Stimulated activated CD4-positive, alpha-beta T cell treated with anti-CD3 and anti-CD28 coated beads, TNF-alpha, amount 100 ng/mL, for 24 hours (primary cell): ENCODE measurements at regions not wholly inside any gene's neighbourhood (a gene's known extent, or its start where the extent isn't known, plus 50 kb on each side); places are given as distances from the start of the nearest gene placed in this dataset.
"Not testable (repeated sequence)": the region's sequence is repeated elsewhere in the genome, so short reads cannot be mapped to it uniquely, and the experiment has no call there.

Experiments used
- DNase-seq, 3 experiments: peaks; one replicate each; pipeline ENCODE4 v3.0.0-alpha.2; 2020; ENCODE audit warnings: low read depth in 3 of 3

DNA sequence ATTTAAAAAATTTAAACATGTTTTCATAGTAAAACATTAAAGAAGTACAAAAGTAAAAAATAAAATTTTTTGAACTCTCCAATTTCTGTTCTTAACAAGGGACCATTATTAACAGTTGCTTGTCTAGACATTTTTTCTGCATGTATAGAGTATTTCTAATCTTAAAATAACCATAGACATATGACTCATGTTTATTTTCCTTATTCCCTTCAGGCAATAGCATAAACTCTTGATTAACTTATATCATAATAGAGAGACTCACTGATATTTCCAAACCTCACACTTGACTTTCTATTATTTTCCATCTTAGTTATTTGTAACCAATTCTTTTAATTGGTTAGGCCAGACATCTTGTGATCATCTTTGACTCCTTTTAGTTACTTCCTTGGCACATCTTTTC lies 325.6 kb upstream of the SOX14 start:
- DNase-seq = no peak

DNA sequence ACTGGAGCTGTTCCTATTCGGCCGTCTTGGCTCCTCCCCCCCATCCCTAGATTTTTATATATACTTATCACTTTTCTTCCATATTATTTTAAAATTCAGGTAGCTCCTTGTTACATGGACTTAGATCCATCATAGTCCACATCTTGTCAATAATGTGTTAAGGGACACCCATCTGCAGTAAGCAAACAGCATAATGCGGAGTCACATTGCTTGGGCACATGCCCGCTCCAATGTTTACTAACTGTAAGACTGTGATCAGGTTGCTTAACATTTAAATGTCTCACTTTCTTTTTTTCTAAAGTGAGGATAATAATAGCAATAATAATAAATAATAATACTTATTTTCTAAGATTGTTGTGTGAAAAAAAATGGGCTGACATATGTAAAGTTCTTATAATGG lies 303.2 kb upstream of the SOX14 start:
- no peak for DNase-seq

DNA sequence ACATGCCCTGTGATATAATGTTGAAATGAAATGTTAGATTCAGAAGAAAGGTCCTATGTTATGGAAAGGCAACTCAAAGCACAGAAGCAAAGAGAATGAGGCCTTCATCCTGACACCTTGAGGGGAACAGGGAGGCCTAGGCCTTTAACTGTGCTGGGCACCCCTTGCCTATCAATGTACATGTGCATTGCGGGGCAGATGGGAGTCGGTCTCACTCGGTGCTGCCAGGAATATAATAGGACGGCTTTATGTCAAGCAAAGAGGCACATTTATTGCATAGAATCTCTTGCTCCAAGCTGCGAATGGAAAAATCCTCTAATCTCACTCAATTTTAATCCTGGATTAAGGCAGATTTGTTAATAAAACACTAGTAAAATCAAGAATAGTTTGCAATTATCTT lies 301.0 kb upstream of the SOX14 start:
- DNase-seq = no peak

DNA sequence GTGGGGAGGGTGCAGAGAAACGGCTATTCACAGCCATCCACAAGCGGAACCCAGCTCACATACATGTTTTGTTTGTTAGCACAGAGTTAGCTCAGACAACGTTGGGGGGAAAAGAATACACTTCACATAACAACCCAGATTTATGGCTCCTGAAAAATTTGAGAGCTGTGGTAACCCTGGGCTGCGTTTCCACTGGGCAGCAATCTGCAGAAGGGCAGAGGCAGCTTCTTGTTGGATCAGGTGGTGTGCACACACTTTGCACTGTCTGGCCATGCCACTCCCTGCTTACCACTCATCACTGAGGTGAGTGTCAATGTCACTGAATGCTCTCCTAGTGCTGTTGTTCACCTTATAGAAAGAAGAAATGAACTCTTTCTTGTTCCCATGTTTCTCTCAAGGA lies 299.8 kb upstream of the SOX14 start:
- no peak for DNase-seq

DNA sequence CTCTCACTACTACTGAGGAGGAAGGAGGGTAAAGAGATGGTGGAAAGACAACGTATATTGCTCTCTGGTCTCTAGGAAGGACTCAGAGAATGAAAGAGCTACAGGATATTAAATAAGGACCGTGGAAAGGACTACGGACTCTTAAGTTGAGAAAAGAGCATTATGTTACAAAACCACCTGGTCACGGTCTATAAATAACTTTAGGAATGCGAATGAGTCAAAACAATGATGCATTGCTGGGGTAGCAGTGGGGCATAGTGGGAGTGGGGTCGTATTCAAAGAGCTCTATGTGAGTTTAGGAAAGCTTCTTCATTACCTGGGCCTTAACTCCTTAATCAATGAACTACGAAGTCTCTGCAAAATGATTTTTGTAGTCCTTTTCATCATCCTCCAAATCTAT lies 295.7 kb upstream of the SOX14 start:
- DNase-seq = no peak

DNA sequence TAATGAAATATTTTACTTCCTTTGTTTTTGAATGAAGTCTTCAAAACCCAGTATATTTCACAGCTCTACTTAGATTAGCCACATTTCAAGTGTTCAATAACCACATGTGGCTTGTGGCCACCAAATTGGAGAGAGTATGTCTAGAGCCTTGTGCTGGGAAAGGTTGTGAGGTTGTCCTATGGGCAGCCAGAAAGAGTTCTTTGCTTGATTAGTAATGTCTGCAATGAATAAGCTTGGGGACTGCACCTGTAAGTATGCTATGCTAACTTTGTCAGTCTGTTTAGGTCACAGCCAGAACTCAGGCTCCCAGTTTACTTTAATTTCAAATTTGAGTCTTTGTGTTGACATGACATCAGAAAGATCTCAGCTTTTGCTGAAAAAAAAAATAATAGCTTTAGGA lies 294.9 kb upstream of the SOX14 start:
- DNase-seq = no peak

DNA sequence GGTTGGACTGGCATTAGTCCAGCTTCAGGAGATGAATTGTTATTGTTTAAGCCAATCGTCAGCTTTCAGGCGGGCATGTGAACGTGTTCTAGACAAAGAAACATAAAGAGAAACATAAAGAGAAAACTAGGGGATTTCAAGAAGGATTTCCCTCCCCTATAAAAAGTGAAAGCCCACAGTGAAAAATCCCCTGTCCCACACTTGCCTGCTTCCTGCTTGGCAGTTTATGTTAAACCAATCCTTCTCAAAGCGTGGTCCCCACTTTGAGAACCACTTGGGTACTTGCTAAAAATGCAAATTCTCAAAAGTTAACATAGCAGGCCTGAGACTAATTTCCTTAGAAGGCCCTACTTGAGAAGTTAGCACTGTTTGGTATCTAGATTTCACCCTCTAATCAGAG lies 293.0 kb upstream of the SOX14 start:
- no peak for DNase-seq

DNA sequence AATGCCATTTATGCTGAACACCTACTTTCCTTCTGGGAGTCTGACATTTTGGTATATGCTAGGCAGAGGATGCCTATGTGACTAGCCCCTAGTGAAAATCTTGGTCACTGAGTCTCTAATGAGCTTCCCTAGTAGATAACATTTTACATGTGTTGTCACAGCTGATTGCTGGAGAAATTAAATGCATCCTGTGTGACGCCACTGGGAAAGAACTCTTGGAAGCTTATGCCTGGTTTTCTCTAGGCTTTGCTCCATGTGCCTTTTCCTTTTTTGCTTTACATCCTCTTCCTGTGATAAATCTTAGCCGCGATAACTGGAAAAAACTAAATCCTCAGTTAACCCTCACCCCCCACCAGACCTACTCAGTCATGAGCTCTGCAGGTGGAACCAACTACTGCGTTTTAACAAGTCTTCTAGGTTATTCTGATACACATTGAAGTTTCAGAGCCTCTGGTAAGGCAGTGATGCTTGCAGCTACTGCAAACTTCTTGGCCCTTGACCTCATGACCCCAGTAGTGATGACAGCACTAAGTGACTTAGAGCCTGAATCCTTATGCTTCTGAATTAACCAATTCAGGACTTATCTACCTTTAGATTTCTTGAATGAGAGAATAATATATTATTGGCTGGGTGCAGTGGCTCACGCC lies 292.4 kb upstream of the SOX14 start:
- no peak for DNase-seq

DNA sequence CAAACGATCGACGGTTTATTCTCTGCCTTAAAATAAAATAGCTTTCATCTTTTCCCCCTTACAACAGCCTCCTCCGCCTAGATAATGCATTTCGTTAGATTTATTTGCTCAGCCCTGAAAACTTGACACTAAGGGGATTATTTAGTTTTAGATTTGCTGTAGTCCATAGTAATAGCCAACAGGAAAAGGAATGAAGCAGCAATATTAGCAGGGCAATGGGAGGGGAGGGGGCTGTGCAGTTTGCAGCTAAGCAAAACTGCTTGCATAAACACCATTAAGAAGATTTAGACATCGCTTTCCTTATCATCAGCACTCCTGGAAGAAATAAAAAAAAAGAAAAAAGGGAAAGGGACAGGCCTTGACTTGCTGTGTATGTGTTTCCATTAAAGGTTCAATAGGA lies 286.5 kb upstream of the SOX14 start:
- DNase-seq = no peak

DNA sequence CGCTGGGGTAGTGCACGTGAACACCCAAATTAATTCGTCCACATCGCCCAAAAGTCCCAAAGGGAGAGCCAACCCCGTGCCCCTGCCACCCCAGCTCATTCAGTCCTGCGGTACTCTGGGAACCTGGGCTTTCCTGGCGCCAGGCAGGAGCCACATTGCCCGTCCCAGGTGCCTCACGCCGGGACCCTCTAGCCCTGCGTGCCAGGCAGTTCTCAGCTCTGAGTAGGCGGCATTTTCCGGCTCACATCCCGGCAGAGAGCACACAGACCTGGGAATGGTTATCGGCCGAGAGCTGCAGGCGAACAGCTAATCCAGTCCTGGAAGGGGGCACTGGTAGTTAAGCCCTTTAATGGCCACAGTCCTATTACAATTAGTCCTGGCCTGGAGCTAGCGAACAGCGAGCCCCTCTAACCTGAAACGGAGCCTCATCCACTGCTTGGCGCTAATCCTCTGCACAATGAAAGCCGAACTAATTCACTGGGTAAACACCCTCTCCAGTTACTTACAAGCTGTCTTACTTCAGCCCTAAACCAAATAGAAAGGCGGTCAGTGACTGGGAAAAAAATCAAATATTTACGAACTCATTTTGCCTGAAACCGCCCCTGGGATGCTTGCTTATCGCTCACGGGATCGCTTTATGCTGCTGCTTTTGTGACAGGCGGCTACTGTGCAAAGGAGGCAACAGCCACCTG lies 254.6 kb upstream of the SOX14 start:
- no peak for DNase-seq

DNA sequence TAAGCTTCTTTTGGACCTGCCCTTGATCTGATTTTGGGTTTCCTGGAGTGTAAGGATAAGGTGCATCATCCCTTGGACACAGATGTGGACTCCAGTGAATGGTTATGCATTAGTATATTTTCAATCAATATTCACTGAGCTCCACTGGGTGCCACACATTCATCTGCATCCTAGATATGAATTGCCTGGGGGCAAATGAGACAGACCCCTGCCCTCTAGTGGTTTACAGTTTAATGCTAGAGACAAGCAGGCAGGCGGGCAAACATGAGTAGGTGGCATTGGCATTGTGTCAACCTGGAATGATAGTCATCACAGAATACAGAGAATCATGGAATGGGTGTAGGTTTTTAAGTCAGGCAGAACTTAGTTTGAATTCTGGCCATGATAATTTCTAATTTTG lies 252.5 kb upstream of the SOX14 start:
- no peak for DNase-seq

DNA sequence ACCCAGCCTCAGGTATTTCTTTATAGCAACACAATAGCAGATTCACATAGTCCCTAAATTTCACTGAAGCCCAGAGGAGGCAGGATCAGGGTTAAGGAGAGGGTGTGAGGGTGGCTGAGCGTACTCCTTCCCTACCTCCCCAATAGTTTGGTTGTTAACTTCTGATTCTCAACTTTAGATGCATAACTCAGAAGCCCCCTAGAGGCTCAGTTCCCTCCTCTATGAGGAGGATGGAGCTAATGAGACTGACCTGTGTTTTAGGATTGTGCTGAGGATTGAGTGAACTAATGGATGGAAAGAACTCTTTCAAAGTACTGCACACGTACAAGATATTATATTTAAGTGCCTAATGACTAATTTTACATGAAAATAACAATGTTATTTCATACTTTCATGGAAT lies 249.3 kb upstream of the SOX14 start:
- no peak for DNase-seq

DNA sequence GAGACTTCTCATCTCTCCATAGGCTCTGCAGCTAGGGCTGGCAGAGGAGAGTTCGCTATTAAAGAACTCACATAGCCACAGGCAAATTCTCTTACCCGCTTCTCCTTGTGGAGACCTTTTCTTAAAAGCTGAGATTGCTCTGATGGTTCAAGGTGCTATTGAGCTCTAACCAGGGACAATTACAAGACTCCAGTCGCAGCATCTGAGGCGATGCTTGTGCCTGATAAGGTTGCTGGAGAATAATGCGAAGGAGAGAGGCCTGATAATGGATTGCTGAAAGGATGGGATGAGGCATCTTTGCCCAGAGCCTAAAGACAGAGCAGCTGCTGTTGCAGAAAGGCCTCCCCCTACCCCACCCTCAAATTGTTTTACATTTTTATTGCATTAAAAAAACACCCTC lies 244.5 kb upstream of the SOX14 start:
- DNase-seq = no peak

DNA sequence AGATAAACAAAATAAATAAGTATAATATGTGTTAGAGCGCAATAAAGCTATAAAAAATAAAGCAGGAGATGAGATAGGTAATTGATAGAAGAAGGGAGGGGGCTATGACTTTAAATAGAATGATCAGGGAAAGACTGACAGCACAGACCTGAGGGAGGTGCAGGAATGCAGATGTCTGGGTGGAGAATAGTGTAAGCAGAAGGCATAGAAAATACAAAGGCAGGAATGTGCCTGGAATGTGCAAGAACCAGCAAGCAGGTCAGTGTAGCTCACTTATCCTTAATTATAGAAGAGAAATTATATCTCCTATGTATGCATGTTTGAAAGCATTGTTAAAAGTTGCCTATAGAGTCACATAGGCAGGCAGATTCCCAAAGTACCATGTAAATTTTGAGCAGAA lies 239.4 kb upstream of the SOX14 start:
- no peak for DNase-seq

DNA sequence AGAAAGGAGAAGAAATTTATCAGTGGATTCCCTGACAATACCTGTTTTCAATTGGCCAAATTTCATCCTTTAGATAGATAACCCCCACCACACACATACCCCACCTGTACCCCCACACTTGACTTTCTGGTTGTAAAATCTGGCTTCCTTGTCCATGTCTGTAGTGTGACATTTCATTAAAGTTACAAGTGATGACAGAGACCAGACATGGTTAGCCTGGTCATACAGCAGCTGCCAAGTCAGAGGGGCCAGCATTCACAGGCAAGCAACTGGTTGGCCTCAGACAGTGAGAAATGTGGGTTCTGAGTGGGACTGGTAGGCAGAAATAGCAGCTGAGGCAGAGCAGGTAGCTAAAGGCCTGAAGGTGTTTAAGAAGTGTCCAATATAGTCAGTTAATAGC lies 238.6 kb upstream of the SOX14 start:
- no peak for DNase-seq

DNA sequence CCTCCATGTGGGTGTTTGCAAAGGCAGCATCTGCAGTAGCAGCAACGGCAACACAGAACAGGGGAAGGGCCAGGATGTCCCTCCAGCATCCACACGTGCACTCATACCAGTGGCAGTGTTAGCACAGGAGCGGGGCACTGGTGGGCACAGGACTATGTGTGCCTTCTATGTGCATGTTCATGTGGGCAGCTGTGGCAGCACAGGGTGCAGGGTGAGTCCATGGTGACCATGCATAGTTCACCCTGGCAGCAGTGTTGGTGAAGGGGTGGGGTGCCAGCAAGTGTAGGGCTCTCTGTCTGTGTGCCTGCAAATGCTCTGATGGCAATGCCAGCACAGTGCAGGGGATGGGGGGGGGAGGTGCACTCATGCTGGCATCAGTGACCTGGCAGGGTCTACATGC lies 222.1 kb upstream of the SOX14 start:
- no peak for DNase-seq

DNA sequence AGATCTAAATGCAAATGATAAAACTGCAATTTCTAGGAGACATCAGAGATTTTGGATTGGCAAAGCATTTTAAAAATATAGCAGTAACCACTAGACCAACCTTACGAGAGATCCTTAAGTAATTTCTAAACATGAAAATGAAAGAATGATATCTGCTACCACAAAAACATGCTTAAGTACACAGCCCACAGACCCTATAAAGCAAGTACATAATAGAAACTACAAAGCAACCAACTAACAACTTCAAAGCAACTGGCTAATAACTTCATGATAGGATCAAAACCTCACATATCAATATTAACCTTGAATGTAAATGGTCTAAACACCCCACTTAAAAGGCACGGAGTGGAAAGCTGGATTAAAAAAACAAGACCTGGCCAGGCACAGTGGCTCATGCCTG lies 209.9 kb upstream of the SOX14 start:
- no peak for DNase-seq

DNA sequence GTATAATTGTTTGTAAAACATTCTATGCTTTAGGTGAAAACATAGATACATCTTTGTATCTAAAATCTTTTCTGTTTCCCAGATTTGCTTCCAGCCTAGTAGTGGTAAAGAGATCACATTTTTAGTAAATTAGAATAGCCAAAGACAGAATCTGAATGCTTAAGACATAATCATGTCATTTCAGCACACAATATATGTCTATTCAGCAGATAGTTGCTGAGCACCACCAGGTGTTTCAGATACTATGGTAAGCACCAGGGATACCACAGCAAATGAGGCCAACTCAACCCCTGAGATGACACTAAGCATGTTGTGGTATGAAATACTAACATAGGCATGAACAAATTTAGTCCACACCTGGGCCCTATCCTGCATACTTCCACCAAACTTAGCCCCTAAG lies 195.2 kb upstream of the SOX14 start:
- DNase-seq = no peak

DNA sequence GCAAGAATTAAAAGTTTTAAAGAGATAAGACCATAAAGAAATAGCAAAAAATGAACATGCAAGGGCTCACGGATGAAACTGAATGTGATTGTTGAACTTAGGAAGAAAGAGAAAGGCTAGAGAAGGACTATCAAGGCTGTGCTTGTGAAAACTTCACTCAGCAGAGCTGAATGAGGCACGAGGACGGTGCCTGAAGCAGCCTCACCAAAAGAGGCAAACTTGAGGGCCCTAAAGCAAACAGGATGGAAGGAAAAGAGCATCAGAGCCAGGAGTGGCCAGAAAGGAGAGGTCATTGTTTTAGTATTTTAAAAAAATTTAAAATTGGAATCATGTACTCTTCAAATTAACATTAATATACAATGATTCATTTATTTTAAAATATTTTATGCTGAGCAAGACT lies 191.2 kb upstream of the SOX14 start:
- no peak for DNase-seq

DNA sequence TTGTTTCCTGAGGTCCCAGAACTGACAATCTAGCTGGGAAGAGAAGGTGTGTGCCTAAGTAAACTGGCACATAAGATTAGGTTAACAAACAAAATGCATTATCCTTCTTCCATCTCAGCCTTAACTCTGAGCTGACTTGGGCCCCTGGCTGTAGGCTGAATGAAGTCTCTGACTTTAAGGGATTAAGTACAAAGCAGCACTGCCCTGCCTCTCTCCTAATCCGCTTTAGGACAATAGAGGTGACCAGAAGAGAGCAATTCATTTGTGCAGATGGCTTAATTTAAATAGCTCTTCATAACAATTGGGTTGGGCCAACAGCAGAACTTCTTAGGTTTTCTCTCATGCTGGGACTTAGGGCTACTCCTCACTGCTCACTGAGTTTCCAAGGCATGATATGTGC lies 181.6 kb upstream of the SOX14 start:
- no peak for DNase-seq

DNA sequence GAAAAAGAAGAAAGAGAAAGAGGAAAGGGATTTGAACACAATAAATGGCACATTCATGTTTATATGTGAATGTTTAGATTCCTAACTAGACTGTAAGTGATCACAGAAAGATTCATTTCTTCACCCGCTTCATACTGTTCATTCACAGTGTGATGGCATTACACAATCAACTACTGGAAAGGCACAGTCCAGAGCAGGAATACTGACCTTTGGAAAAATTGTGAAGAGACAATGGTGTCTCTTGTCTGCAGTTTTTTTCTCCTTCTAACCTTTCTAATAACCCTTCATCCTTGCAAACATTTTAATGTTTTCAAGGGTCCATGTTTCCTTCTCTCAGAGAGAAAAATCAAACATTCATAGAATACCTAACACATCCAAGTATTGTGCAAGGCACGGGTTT lies 180.9 kb upstream of the SOX14 start:
- no peak for DNase-seq

DNA sequence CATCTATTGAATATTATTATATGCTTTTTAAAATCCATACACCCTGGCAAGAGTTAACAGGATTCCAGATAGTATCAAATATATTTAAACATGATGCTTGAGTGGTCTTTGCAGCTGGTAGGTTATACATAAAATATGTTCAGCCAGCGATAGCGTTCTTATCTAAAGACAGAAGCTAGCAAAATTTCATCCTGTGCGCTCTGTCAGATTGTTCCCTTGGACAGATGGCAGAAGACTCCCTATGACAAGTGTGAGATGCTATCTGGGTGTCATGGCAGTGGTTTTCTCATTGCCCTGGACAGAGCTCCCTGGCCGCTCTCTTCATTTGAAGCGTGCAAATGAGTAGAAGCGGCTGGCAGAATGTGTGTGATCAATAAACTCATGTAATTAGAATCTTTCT lies 175.2 kb upstream of the SOX14 start:
- no peak for DNase-seq

DNA sequence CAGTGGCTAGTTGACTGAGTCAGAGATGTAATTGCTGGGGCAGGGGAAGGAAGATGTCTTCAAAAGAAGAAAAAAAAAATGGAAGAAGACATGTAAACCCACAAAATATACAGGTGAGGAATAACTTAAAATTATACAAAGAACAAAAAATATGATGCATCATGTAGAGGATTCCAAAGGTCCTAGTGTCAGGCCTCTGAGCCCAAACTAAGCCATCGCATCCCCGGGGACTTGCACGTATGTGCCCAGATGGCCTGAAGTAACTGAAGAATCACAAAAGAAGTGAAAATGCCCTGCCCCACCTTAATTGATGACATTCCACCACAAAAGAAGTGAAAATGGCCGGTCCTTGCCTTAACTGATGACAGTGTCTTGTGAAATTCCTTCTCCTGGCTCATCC lies 168.7 kb upstream of the SOX14 start:
- not testable (repeated sequence) for DNase-seq

DNA sequence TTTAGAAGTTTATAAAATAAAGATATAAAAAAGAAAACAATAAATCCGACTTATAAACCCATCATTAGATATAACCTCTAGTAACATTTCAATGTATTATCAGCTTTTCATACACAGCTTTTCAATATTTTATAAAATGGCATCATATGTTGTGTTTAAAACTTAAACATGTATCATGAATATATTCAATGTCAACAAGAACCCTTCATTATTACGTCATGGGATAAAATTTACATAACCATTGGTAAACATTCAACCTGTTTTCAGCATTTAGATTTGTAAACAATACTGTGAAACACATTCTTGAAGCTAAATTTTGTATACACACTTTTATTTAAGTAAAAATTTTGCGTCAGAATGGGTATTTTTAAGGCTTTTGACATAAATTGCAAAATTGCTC lies 153.4 kb upstream of the SOX14 start:
- no peak for DNase-seq
